GM06990 (cell line): ENCODE measurements at regions not wholly inside any gene's neighbourhood (a gene's known extent, or its start where the extent isn't known, plus 50 kb on each side); places are given as distances from the start of the nearest gene placed in this dataset.

Source experiments
- DNase-seq: peaks from one replicate; pipeline ENCODE4 v3.0.0-alpha.2; 2011; ENCODE audit not compliant: insufficient read length; ENCODE audit errors: extremely low read depth
- H3K27me3 ChIP-seq: replicated peaks from 2 replicates; pipeline ENCODE4 v1.6.0; 2011; ENCODE audit warnings: low read length; ENCODE audit not compliant: control insufficient read depth, insufficient read depth
- H3K36me3 ChIP-seq: 2 replicates; pipeline ENCODE4 v1.5.1; 2011; ENCODE audit warnings: low read length; ENCODE audit not compliant: control insufficient read depth, insufficient read depth
- H3K4me3 ChIP-seq: replicated peaks from 2 replicates; pipeline ENCODE4 v1.5.1; 2011; ENCODE audit warnings: low read depth, mild to moderate bottlenecking, control low read depth, low read length
- CTCF ChIP-seq: IDR thresholded peaks from 2 replicates; pipeline ENCODE4 v1.5.1; 2011; ENCODE audit warnings: low read length, control low read depth, mild to moderate bottlenecking, inconsistent platforms; ENCODE audit not compliant: insufficient read depth, poor library complexity, severe bottlenecking

GRCh38 chrX:25597551-25597950 is 540.6 kb upstream of the MAGEB18 start:
- no peak overlapping the region for H3K4me3 ChIP-seq
- no peaks in the 10 kb centered on the region for H3K27me3 ChIP-seq
- H3K36me3 ChIP-seq = no peaks in the 10 kb centered on the region
- TF ChIP-seq CTCF = no peak
- DNase-seq = no peak

GRCh38 chrX:25599061-25599460 is 539.1 kb upstream of the MAGEB18 start:
- TF ChIP-seq CTCF = no peak
- no peaks in the 10 kb centered on the region for H3K27me3 ChIP-seq
- H3K4me3 ChIP-seq = no peak overlapping the region
- no peaks in the 10 kb centered on the region for H3K36me3 ChIP-seq
- DNase-seq = no peak

- TF ChIP-seq CTCF = no peak
- Histone ChIP-seq H3K36me3 (no peaks in the 10 kb centered on the region), H3K4me3 (no peak overlapping the region), H3K27me3 (no peaks in the 10 kb centered on the region)
- DNase-seq = no peak
Observed at GRCh38 chrX:25600776-25601175, 537.4 kb upstream of the MAGEB18 start.

- no peak for DNase-seq
- no peak for TF ChIP-seq CTCF
Observed at GRCh38 chrX:25601323-25601722, 536.8 kb upstream of the MAGEB18 start.

GRCh38 chrX:25618248-25618647 is 519.9 kb upstream of the MAGEB18 start:
- Histone ChIP-seq H3K36me3 (no peaks in the 10 kb centered on the region), H3K27me3 (no peaks in the 10 kb centered on the region), H3K4me3 (no peak overlapping the region)
- no peak for DNase-seq
- no peak for TF ChIP-seq CTCF

More at GRCh38 chrX:25601323-25601722, 536.8 kb upstream of the MAGEB18 start:
- Histone ChIP-seq H3K36me3 (no peaks in the 10 kb centered on the region), H3K27me3 (no peaks in the 10 kb centered on the region), H3K4me3 (no peak overlapping the region)

GRCh38 chrX:25640276-25640675 is 497.9 kb upstream of the MAGEB18 start:
- DNase-seq = no peak
- Histone ChIP-seq H3K27me3 (no peaks in the 10 kb centered on the region), H3K36me3 (no peaks in the 10 kb centered on the region)

More at GRCh38 chrX:25640276-25640675, 497.9 kb upstream of the MAGEB18 start:
- no peak for TF ChIP-seq CTCF
- H3K4me3 ChIP-seq = no peak overlapping the region
